Upper lobe of left lung (tissue), 4 donors: ENCODE measurements at regions not wholly inside any gene's neighbourhood (a gene's known extent, or its start where the extent isn't known, plus 50 kb on each side); places are given as distances from the start of the nearest gene placed in this dataset.

Source experiments
- small RNA-seq, 4 donors: library from RNA; depleted of rRNA; stranded (forward); fragments of <200 nt; gene quantifications; one replicate each; pipeline ENCODE3, GENCODE V24; 2016

Small RNAs in the stretch of these regions (small RNA-seq; reads per million reads assigned to genes)
- 0 reads per million in 4 donors for gene HMGN2P13
